ENCODE measurements at regions not wholly inside any gene's neighbourhood (a gene's known extent, or its start where the extent isn't known, plus 50 kb on each side); places are given as distances from the start of the nearest gene placed in this dataset.

DNA sequence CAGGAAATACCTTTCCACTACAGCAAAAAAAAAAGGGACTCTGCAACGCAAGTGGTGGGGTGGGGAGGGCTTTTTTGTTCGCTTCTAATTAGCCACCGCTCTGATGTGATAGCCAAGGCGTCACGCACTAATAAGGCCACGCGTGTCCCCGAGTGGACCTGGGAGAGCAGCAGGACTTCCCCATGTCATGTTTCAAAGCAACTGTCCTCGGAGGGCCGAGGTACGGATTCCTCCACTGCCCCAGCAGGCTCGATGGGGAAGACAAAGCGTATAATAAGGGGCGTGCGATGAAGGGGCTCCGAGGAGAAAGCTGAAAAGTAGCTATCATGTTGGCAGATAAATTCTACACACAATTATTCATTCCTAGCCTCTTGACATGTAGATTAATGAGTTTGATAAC lies 179.7 kb upstream of the ZNF507 start:
- H3K4me1 ChIP-seq (ENCODE audit: insufficient read depth, low read length, poor library complexity, severe bottlenecking), result no peaks in the 10 kb centered on the region
- BruUV-seq (replicated peaks), result no TSS peak
- DNase-seq (ENCODE audit: low spot score), result no peak
- H3K27ac ChIP-seq (ENCODE audit: low read depth, low read length, poor library complexity, severe bottlenecking), result no peak overlapping the region
- no peak overlapping the region for H2AFZ ChIP-seq (ENCODE audit: low read length)
- H3K79me2 ChIP-seq (ENCODE audit: insufficient read depth, low read depth, low read length), result no peaks in the 10 kb centered on the region
- TF ChIP-seq, protein P1, sequence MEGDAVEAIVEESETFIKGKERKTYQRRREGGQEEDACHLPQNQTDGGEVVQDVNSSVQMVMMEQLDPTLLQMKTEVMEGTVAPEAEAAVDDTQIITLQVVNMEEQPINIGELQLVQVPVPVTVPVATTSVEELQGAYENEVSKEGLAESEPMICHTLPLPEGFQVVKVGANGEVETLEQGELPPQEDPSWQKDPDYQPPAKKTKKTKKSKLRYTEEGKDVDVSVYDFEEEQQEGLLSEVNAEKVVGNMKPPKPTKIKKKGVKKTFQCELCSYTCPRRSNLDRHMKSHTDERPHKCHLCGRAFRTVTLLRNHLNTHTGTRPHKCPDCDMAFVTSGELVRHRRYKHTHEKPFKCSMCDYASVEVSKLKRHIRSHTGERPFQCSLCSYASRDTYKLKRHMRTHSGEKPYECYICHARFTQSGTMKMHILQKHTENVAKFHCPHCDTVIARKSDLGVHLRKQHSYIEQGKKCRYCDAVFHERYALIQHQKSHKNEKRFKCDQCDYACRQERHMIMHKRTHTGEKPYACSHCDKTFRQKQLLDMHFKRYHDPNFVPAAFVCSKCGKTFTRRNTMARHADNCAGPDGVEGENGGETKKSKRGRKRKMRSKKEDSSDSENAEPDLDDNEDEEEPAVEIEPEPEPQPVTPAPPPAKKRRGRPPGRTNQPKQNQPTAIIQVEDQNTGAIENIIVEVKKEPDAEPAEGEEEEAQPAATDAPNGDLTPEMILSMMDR (conservative IDR thresholded peaks at IDR 0.05; ENCODE audit: low read length), result no peak
- TF ChIP-seq EZH2phosphoT487 (IDR thresholded peaks at IDR 0.05; ENCODE audit: borderline replicate concordance, low read depth, low read length), result no peak
- H3K4me3 ChIP-seq (ENCODE audit: low read depth, low read length, poor library complexity, severe bottlenecking), result no peak overlapping the region
- ChIA-PET POLR2A (interaction anchor here (0.7 kb wide), 1 partner anchor 1863 kb away, joined by 3 read pairs; no protein-coding TSS in a partner anchor), CTCF (ENCODE audit: unreplicated experiment) (no interaction called here)
- H4K20me1 ChIP-seq (ENCODE audit: insufficient read depth, low read length), result no peaks in the 10 kb centered on the region
- no peak overlapping the region for H3K4me2 ChIP-seq (ENCODE audit: low read length)
- H3K9me2 ChIP-seq (ENCODE audit: insufficient read depth, low read length), result no peaks in the 10 kb centered on the region
- intact Hi-C loops (cut with micrococcal nuclease; ENCODE audit: unreplicated experiment), result no loop called here
- no peaks in the 10 kb centered on the region for H3K36me3 ChIP-seq (ENCODE audit: insufficient read depth, low read length)
- H3K9me3 ChIP-seq (ENCODE audit: low read length), result no peaks in the 10 kb centered on the region

DNA sequence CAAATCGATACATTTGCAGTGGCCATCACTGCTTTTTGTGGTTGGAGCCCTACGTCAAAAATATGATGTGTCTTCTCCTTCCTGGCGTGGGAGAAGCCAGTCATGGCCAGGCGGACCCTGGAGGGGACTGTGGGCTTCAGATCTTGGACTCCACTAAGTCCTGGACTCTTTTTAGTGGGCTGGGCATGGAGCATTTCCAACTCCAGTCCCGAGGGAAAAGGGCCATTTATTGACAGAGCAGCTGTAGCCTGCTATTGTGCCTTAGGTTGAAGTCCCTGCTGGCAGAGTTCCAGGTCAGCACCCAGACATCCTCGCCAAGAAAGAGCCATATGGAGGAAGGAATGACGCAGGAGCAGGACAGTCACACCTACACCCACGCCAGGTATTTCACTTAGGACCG lies 179.2 kb upstream of the ZNF507 start:
- no peaks in the 10 kb centered on the region for H3K79me2 ChIP-seq (ENCODE audit: insufficient read depth, low read depth, low read length)
- ChIA-PET POLR2A (no interaction called here), CTCF (ENCODE audit: unreplicated experiment) (no interaction called here)
- no peaks in the 10 kb centered on the region for H4K20me1 ChIP-seq (ENCODE audit: insufficient read depth, low read length)
- no peak for TF ChIP-seq EZH2phosphoT487 (IDR thresholded peaks at IDR 0.05; ENCODE audit: borderline replicate concordance, low read depth, low read length)
- TF ChIP-seq, protein P1 (conservative IDR thresholded peaks at IDR 0.05; ENCODE audit: low read length), result no peak
- no peaks in the 10 kb centered on the region for H3K9me3 ChIP-seq (ENCODE audit: low read length)
- H3K4me3 ChIP-seq (ENCODE audit: low read depth, low read length, poor library complexity, severe bottlenecking), result no peak overlapping the region
- intact Hi-C loops (cut with micrococcal nuclease; ENCODE audit: unreplicated experiment), result no loop called here
- no peak overlapping the region for H2AFZ ChIP-seq (ENCODE audit: low read length)
- no peak overlapping the region for H3K27ac ChIP-seq (ENCODE audit: low read depth, low read length, poor library complexity, severe bottlenecking)
- no peaks in the 10 kb centered on the region for H3K36me3 ChIP-seq (ENCODE audit: insufficient read depth, low read length)
- no peak overlapping the region for H3K4me2 ChIP-seq (ENCODE audit: low read length)
- BruUV-seq (replicated peaks), result no TSS peak
- no peak for DNase-seq (ENCODE audit: low spot score)
- H3K4me1 ChIP-seq (ENCODE audit: insufficient read depth, low read length, poor library complexity, severe bottlenecking), result no peaks in the 10 kb centered on the region
- no peaks in the 10 kb centered on the region for H3K9me2 ChIP-seq (ENCODE audit: insufficient read depth, low read length)

DNA sequence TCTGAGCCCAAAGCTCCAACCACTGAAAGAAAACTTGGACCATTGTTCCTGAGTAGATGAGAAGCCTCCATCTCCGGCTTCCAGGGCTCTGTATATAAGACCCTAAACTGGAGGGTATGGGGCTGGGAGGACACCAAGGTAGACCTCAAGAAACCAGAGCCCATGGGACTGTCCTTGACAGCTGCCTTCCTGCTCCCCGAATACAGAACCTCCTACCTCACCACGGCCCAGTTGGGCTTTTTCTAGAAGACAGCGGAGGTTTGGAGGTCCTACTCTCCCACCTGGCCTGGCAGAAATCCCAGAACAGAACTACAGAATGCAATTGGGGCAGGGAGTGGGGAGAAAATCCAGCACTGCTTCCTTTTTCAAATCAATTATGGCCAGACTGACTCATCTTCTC lies 177.3 kb upstream of the ZNF507 start:
- TF ChIP-seq EZH2phosphoT487 (IDR thresholded peaks at IDR 0.05; ENCODE audit: borderline replicate concordance, low read depth, low read length), result no peak
- TF ChIP-seq, protein P1 (conservative IDR thresholded peaks at IDR 0.05; ENCODE audit: low read length), result no peak
- POLR2A ChIA-PET, result no interaction called here

More for the DNA sequence above, 177.3 kb upstream of the ZNF507 start:
- no peaks in the 10 kb centered on the region for H3K36me3 ChIP-seq (ENCODE audit: insufficient read depth, low read length)
- no peaks in the 10 kb centered on the region for H3K9me3 ChIP-seq (ENCODE audit: low read length)
- no TSS peak for BruUV-seq (replicated peaks)
- no peaks in the 10 kb centered on the region for H3K9me2 ChIP-seq (ENCODE audit: insufficient read depth, low read length)
- no peaks in the 10 kb centered on the region for H3K79me2 ChIP-seq (ENCODE audit: insufficient read depth, low read depth, low read length)
- intact Hi-C loops (cut with micrococcal nuclease; ENCODE audit: unreplicated experiment), result no loop called here
- no peak overlapping the region for H3K4me2 ChIP-seq (ENCODE audit: low read length)
- no peak overlapping the region for H3K4me3 ChIP-seq (ENCODE audit: low read depth, low read length, poor library complexity, severe bottlenecking)
- no peak overlapping the region for H3K27ac ChIP-seq (ENCODE audit: low read depth, low read length, poor library complexity, severe bottlenecking)
- H2AFZ ChIP-seq (ENCODE audit: low read length), result no peak overlapping the region
- no peaks in the 10 kb centered on the region for H4K20me1 ChIP-seq (ENCODE audit: insufficient read depth, low read length)
- H3K4me1 ChIP-seq (ENCODE audit: insufficient read depth, low read length, poor library complexity, severe bottlenecking), result no peaks in the 10 kb centered on the region
- CTCF ChIA-PET (ENCODE audit: unreplicated experiment), result no interaction called here
- no peak for DNase-seq (ENCODE audit: low spot score)
